ENCODE measurements at regions not wholly inside any gene's neighbourhood (a gene's known extent, or its start where the extent isn't known, plus 50 kb on each side); places are given as distances from the start of the nearest gene placed in this dataset.
"Not testable (repeated sequence)": the region's sequence is repeated elsewhere in the genome, so short reads cannot be mapped to it uniquely, and the experiment has no call there.

DNA sequence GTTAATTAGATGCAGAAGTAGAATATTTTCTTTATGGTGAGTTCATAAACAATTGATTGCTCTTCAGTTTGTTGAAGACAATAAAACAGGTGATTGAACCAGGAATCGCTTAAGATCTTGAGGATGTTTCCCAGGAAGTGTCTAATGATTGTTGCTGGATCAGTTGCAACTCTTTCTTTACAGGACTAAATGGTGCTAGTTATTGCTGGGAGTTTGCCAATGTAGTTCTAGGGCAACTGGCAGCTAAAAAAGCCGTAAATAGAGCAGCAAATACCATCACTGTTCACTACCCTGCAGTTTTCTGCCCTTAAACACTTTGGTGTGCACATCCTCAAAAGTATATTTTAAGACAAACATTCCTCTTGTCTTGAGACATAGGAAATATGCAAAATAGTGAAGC lies 119.2 kb upstream of the ANK3 start:
- DNase-seq = no peak

- no peak for DNase-seq
Observed at GRCh38 chr10:60508037-60508436, 118.4 kb upstream of the ANK3 start.

DNA sequence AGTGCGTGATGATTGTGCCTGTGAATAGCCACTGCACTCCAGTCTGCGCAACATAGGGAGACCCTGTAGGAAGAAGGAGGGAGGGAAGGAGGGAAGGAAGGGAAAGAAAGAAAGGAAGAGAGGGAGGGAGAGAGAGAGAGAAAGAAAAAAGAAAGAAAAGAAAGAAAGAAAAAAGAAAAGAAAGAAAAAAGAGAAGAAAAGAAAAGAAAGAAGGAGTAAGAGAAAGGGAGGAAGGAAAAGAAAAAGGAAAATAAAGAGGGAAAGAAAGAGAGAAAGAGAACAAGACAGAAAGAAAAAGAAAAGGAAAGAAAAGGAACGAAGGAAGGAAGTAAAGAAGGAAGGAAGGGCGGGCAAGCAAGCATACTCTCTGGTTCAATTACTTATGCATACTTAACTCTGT lies 112.9 kb upstream of the ANK3 start:
- no peak for DNase-seq

DNA sequence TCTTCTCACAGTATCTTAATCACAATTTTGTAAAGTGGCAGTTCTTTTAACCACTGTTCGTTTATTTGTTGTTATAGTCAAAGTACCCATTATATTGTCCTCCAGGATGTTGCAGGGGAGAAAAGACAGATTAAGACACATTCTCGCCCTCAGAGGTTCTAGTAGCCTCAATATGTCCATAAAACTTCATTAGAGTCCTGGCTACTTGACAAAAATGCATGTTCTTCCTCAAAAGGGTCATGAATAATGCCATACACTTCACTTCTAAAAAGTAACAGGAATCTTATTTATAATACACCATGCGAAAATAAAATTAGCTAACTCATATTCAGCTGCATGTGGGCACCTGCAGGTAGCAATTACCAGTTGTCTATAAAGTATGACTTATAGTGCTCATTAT lies 109.3 kb upstream of the ANK3 start:
- DNase-seq = no peak

DNA sequence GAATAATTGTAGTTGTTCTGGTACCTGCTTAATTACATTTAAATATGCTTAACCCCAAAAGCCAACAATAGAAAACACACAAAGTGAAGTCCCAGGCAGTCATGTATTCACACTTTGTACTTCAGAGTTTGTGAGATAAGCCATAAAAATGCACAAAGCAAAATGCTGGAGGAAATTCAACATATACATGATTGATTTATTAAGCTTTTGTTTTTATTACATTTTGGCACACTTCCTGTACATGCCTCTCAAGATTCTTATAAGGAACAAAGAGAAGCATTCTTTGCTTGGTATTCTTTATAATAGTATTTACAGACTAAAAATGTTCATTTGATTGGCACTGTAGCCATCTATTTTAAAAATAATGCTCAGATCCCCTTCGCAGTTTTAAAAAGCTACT lies 107.7 kb upstream of the ANK3 start:
- DNase-seq = no peak

GRCh38 chr10:60496181-60496580 lies 106.5 kb upstream of the ANK3 start:
- DNase-seq = no peak

DNA sequence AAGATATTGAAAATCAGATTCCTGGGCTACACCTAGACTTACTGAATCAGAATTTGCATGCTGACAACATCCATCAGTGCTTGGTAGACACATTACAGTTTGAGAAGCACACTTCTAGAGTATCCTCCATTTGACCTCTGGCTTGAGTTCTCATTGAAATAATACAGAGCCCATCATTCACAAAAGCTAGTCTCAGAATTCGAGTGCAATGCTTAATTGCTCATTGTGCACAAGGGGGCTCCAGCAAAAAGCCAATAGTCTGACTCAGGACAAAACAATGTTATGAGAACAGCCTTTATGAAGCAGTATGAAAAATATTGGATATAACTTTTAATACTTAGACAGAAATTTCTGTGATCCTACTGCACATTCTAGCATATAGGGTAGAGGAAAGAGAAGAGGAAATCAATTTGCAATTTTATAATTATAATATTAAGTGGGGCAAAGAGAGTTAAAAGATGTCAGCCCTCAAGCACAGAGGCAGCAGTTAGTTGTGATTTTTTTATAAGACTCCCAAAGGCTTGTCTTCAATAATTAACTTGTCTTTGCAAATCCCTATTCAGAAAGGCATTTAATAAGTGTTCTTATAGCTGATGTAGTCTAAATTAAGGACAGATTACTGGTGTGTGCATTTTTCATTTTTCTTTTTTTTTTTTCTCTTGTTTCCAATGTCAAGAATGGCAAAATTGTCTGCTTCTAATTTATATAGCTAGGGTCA lies 105.8 kb upstream of the ANK3 start:
- no peak for DNase-seq

GRCh38 chr10:60494774-60495173 lies 105.1 kb upstream of the ANK3 start:
- DNase-seq = no peak

- no peak for DNase-seq
Observed at GRCh38 chr10:60491162-60491561, 101.5 kb upstream of the ANK3 start.

- DNase-seq = no peak
Observed at GRCh38 chr10:60490013-60490412, 100.3 kb upstream of the ANK3 start.

GRCh38 chr10:60488111-60488669 lies 98.5 kb upstream of the ANK3 start:
- DNase-seq = no peak

GRCh38 chr10:60487543-60487942 lies 97.9 kb upstream of the ANK3 start:
- no peak for DNase-seq

- no peak for DNase-seq
Observed at GRCh38 chr10:60485025-60485424, 95.3 kb upstream of the ANK3 start.

DNA sequence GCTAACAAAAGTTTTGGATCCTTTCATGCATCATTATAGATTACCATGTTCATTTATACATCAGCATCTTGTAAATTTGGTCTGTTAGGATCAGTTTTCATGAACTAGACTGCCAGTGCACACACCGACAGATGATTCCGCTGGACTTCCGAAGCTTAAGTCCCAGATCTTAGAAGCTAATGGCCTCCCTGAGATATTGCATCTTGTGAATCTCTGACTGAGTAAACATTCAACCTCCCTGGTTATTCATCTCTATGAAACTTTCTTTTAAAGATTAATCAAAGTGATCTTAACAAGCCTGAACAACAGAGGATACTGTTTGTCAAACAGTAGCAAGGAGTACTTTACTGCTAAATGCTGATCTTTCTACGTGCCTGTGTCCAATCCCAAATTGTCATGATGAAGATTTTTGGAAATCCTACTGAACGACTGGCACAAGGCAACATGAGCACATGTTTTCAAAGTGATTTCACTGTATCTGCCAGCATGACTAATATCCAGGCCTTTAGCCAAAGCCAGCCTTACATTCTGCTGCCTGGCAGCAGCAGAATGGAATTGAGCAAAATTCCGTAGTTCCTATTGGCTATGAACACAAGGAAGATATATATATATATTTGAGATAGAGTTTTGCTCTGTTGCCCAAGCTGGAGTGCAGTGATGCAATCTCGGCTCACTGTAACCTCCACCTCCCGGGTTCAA lies 91.3 kb upstream of the ANK3 start:
- DNase-seq = no peak

GRCh38 chr10:60479305-60480020 lies 89.8 kb upstream of the ANK3 start:
- no peak for DNase-seq

- DNase-seq = no peak
Observed at GRCh38 chr10:60476451-60476850, 86.8 kb upstream of the ANK3 start.

GRCh38 chr10:60473557-60473956 lies 83.9 kb upstream of the ANK3 start:
- DNase-seq = no peak

- no peak for DNase-seq
Observed at GRCh38 chr10:60470091-60470490, 80.4 kb upstream of the ANK3 start.

DNA sequence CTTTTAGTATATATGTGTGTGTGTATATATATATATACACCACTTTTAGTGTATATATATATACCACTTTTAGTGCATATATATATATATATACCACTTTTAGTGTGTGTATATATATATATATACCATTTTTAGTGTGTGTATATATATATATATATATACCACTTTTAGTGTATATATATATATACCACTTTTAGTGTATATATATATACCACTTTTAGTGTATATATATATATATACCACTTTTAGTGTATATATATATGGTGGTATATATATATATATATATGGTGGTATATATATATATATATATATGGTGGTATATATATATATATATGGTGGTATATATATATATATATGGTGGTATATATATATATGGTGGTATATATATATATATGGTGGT lies 79.5 kb upstream of the ANK3 start:
- DNase-seq = not testable (repeated sequence)

DNA sequence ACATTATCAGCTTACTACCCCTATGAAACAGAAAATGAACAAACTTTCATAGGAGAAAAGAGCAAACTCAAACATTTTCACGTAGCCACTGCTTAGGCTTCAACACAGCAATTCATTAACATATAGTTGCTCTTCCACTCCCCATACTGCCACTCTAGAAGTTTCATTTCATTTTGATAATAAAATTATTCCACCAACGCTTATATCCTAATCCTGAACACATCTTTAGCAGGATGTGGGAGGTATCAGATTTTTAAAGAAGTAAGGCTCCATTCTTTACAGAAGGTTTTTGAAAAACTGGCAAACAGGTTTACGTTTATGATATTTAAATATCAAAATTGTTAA lies 77.5 kb upstream of the ANK3 start:
- no peak for DNase-seq

DNA sequence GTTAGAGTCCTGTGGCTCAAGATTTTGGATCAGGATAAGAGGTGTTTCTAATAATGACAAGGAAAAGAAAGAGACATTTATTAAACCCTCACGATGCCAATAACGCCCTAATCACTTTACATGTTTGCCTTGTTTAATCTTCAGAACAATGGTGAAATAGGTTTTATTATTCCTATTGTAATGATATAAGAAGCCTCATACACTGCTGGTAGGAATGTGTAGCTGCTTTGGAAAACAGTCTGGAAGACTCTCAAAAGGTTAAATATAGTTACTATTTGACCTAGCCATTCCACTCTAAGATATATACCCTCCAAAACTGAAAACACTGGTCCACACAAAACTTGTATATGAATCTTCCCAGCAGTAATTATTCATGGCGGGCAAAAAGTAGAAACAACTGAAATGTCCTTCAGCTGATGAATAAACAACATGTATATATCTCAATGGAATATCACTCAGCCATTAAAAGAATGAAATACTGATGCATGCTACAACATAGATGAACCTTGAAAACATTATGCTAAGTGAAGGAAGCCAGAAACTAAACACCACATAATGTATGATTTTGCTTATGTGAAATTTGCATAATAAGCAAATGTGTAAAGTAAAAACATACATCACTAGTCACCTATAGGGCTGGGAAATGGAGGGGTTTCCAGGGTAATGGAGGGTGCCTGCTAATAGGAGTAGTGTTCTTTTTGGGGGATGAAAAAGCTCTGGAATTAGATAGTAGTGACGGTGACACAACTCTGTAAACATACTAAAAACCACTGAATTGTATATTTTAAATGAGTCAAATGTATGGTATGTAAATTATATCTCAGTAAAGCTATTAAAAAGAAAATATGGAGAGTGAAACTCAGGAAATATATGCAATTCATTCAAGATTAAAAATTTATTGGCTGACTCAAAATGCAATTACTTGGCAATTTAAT lies 76.9 kb upstream of the ANK3 start:
- no peak for DNase-seq

GRCh38 chr10:60465801-60466200 lies 76.1 kb upstream of the ANK3 start:
- no peak for DNase-seq

- no peak for DNase-seq
Observed at GRCh38 chr10:60464659-60465058, 75.0 kb upstream of the ANK3 start.

Data from NCI-H1092 (cell line).